Pancreas (tissue), 10 donors: ENCODE measurements at regions not wholly inside any gene's neighbourhood (a gene's known extent, or its start where the extent isn't known, plus 50 kb on each side); places are given as distances from the start of the nearest gene placed in this dataset.

Experiments
- ATAC-seq, 4 donors: fragments of 200-7000 bp; cut with Tn5 transposase; one replicate each; pipeline versions ENCODE4 v1.8.0 to v1.9.1; 2020; ENCODE audit warnings: mild to moderate bottlenecking in 4 of 4, moderate library complexity in 4 of 4
- DNase-seq, 6 donors: peaks; one replicate each; pipeline ENCODE4 v3.0.0-alpha.2; 2020
- FAIRE-seq: peaks from 2 replicates; lab custom pipeline; 2012; peaks lifted over from hg19 to GRCh38; lab: Jason Lieb, UNC
- H3K27ac ChIP-seq, 4 donors: fragments of 200-600 bp; sonication (generic); 1 replicate in 3 of 4; 2 replicates in 1 of 4; pipeline versions ENCODE4 v1.5.0 to v1.8.0; 2020
- H3K27me3 ChIP-seq, 4 donors: fragments of 200-600 bp; one replicate each; pipeline ENCODE4 v1.8.0; 2021
- H3K36me3 ChIP-seq, 3 donors: fragments of 200-600 bp; sonication (generic) in 1 of 3; one replicate each; pipeline versions ENCODE4 v1.5.0 to v1.8.0; 2020 to 2021
- H3K4me1 ChIP-seq, 3 donors: fragments of 200-600 bp; one replicate each; pipeline ENCODE4 v1.8.0; 2021
- H3K4me3 ChIP-seq, 4 donors: fragments of 200-600 bp; sonication (generic) in 2 of 4; one replicate each; pipeline versions ENCODE4 v1.5.0 to v1.8.0; 2020 to 2021
- H3K9me3 ChIP-seq, 4 donors: fragments of 200-600 bp; one replicate each; pipeline ENCODE4 v1.8.0; 2021
- WGBS, 2 donors: extraction: QIAGEN DNeasy Blood & Tissue Kit; methylation state at CpG; one replicate each; pipeline ENCODE4 v1.1.7; 2013; 5-methylcytosine and 5-hydroxymethylcytosine counted together
- intact Hi-C, 3 donors: fragments of 100-400 bp; cut with DNase I; formaldehyde crosslinking; loops; one replicate each; pipeline versions ENCODE4 v1.11.1 to v1.14.2; 2022
- TF ChIP-seq, protein P1 (sequence below), 4 donors: fragments of 200-600 bp; sonication (generic) in 3 of 4; IDR thresholded peaks; one replicate each; pipeline versions ENCODE4 v1.5.0 to v1.8.0; 2021; ENCODE audit warnings: antibody characterized with exemption in 4 of 4
- donor health status: healthy with polysubstance abuse.
- donor health status: DM: no; HTN: no; CAD: no; lungs with moderate emphysema.
- donor health status: DM: no; HTN: no; CAD: no.
- donor health status: control.
- donor health status: control.
- donor health status: Bipolar disorder and iron deficiency.
- donor health status: DM: yes; HTN: yes; CAD: no.
- donor health status: DM: no; HTN: no; CAD: no.
- donor health status: DM: no; HTN: no; CAD: no.
- donor health status: DM: yes; HTN: yes; CAD: no.

DNA sequence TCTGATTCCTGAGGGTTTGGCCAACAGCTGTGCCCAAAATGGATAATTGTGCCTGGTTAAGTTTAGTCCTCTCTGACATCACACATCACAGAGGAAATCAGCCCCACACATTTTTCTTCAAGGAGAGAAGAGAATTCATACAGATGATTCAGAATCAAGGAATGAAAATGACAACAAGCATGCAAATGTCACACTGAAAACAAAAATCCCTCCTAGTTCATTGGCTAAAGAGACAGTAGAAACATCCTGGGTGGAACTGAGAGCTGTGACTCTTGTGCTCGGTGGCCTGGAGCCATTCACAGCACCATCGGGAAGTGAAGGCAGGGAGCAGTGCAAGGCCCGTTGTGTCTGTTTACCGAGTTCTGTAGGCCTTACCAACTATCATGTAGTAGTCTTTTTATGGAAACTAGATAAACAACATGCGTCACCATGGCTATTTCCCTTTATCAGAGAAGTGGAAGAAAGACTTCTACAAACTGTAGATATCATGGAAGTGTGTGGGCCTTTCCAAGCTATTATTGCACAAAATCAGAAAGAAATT, 81.7 kb upstream of the TENT5A start:
- Histone ChIP-seq H3K27ac (peak overlapping the region in 1 of 4 donors; percentile 39), H3K9me3 (no peaks in the 10 kb centered on the region), H3K4me3 (no peak overlapping the region), H3K4me1 (peaks cover 0 to 34% (median 12%) of the 10 kb centered on the region in 3 donors), H3K36me3 (no peaks in the 10 kb centered on the region), H3K27me3 (no peaks in the 10 kb centered on the region)
- intact Hi-C loops, result no loop called here
- FAIRE-seq (no peak), ATAC-seq (peak; percentile 50 to 72 (median 60)), DNase-seq (peak in 1 of 6 donors; percentile 23)
- TF ChIP-seq, protein P1, sequence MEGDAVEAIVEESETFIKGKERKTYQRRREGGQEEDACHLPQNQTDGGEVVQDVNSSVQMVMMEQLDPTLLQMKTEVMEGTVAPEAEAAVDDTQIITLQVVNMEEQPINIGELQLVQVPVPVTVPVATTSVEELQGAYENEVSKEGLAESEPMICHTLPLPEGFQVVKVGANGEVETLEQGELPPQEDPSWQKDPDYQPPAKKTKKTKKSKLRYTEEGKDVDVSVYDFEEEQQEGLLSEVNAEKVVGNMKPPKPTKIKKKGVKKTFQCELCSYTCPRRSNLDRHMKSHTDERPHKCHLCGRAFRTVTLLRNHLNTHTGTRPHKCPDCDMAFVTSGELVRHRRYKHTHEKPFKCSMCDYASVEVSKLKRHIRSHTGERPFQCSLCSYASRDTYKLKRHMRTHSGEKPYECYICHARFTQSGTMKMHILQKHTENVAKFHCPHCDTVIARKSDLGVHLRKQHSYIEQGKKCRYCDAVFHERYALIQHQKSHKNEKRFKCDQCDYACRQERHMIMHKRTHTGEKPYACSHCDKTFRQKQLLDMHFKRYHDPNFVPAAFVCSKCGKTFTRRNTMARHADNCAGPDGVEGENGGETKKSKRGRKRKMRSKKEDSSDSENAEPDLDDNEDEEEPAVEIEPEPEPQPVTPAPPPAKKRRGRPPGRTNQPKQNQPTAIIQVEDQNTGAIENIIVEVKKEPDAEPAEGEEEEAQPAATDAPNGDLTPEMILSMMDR (IDR thresholded peaks at IDR 0.05), result no peak
- WGBS, 2 donors, result 45 to 51% methylated on average over 5 of the region's 5 CpGs

DNA sequence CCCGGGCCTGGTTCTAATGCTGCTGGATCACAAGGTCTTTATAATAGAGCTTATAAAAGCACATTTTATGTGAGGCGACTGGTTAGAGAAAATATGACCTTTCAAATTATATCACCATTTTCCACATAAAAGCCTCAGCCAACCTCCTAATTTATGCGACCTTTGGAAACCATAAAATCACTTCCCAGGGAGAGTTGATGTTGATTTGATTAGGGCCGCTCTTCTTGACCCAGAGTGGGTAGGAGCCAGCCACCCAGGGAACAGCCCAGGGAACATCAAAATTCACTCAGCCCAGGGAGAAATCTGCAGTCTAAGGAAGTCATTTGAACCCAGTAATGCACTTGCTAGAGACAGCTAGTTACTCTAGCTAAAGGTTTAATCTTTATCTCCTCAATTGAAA, 79.8 kb upstream of the TENT5A start:
- Histone ChIP-seq H3K9me3 (no peaks in the 10 kb centered on the region), H3K4me1 (peaks cover 0 to 28% (median 4%) of the 10 kb centered on the region in 3 donors), H3K36me3 (no peaks in the 10 kb centered on the region), H3K27ac (peak overlapping the region in 1 of 4 donors; percentile 13), H3K4me3 (no peak overlapping the region), H3K27me3 (no peaks in the 10 kb centered on the region)
- ATAC-seq (no peak), DNase-seq (no peak), FAIRE-seq (no peak)
- TF ChIP-seq, protein P1 (IDR thresholded peaks at IDR 0.05), result no peak
- WGBS, 2 donors, result 87 to 88% methylated on average over 4 of the region's 4 CpGs
- intact Hi-C loops, result no loop called here

DNA sequence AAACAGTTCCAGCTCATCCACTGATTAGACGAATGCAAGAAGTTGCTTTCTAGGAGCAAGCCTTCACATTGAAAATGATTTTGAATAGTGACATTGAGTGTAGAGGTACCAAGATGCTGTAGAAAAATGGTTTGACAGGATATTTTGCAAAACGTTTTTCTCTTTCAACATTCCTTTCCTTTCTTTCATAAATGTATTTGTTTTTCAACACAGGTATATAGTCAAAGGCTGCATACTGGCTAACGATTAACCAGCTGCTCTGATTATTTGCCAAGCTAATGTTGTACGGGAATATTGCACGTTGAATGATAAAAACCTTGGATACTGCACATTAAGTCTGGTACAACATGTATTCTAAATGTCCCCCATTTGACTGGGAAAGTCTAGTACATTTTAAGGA, 78.8 kb upstream of the TENT5A start:
- H3K4me1 ChIP-seq, result peaks cover 0 to 28% (median 4%) of the 10 kb centered on the region in 3 donors
- no peak overlapping the region for H3K4me3 ChIP-seq
- no peaks in the 10 kb centered on the region for H3K9me3 ChIP-seq
- intact Hi-C loops, result no loop called here
- ATAC-seq (peak; percentile 74 to 95 (median 92)), DNase-seq (peak in 3 of 6 donors; percentile 21 to 25 (median 23)), FAIRE-seq (no peak)
- H3K36me3 ChIP-seq, result no peaks in the 10 kb centered on the region
- 8 to 11% methylated on average over 5 of the region's 5 CpGs for WGBS, 2 donors
- H3K27ac ChIP-seq, result peak overlapping the region in 2 of 4 donors; percentile 35 to 45
- TF ChIP-seq, protein P1 (IDR thresholded peaks at IDR 0.05), result no peak
- H3K27me3 ChIP-seq, result no peaks in the 10 kb centered on the region

DNA sequence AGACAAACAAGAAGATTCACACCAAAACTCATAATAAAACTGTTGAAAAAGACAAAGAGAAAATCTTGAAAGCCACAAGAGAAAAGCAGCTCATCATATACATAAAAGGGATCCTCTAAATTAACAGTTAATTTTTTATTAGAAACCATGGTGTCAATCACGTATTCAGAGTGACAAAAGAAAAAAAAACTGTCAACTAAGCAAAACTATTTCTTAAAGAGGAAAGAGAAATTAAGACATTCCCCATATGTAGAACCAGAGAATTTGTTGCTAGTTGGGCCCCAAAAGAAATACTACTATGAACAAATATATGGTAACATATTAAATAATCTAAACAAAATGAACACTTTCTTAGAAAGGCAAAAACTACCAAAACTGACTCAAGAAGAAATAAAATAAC, 74.3 kb upstream of the TENT5A start:
- Histone ChIP-seq H3K9me3 (no peaks in the 10 kb centered on the region), H3K27me3 (no peaks in the 10 kb centered on the region), H3K27ac (no peak overlapping the region), H3K4me1 (peaks cover 0 to 17% (median 4%) of the 10 kb centered on the region in 3 donors), H3K36me3 (no peaks in the 10 kb centered on the region), H3K4me3 (no peak overlapping the region)
- no peak for ATAC-seq
- intact Hi-C loops, result no loop called here
- FAIRE-seq, result no peak
- 0% methylated on average over 1 of the region's 1 CpG for WGBS, 2 donors
- no peak for DNase-seq
- TF ChIP-seq, protein P1 (IDR thresholded peaks at IDR 0.05), result no peak

DNA sequence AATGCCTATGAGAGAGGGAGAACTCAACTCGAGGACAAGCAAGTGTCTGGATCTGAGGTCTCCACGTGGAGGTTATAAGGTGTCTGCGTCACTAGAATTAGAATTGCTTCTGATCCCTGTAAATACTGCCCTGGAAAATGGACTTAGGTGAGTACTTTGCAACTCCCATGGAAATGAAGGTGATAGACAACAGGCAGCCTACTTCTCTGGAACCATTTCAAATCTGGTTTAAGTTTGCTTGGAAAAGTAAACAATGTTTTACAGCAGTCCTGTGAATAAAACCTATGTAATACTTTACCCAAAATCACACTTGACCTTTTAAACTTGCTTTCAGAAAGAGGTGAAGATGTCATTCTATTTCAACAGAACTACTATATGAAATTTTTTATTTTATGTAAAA, 70.1 kb upstream of the TENT5A start:
- peak in 2 of 4 donors; percentile 56 to 62 for ATAC-seq
- 44 to 62% methylated on average over 3 of the region's 3 CpGs for WGBS, 2 donors

More for the DNA sequence above, 70.1 kb upstream of the TENT5A start:
- FAIRE-seq (peak; percentile 79), DNase-seq (no peak)
- intact Hi-C loops, result no loop called here
- H3K4me1 ChIP-seq, result peaks cover 0 to 19% (median 0%) of the 10 kb centered on the region in 3 donors
- no peaks in the 10 kb centered on the region for H3K36me3 ChIP-seq
- no peaks in the 10 kb centered on the region for H3K9me3 ChIP-seq
- TF ChIP-seq, protein P1 (IDR thresholded peaks at IDR 0.05), result no peak
- no peaks in the 10 kb centered on the region for H3K27me3 ChIP-seq
- no peak overlapping the region for H3K4me3 ChIP-seq
- no peak overlapping the region for H3K27ac ChIP-seq
